Activated CD8-positive, alpha-beta T cell treated with anti-CD3 and anti-CD28 coated beads, Interleukin-2, amount 10 ng/mL, durations not matched to agents 7 days and 5 days (primary cell): ENCODE measurements at regions not wholly inside any gene's neighbourhood (a gene's known extent, or its start where the extent isn't known, plus 50 kb on each side); places are given as distances from the start of the nearest gene placed in this dataset.

ENCODE experiments used
- ATAC-seq: fragments of 150-1000 bp; cut with Tn5 transposase; one replicate; pipeline ENCODE4 v1.10.0; 2021; ENCODE audit warnings: moderate library complexity
- CTCF ChIA-PET: fragments of 350-600 bp; sonication (Branson Sonifier 250); formaldehyde crosslinking; loops from one replicate; lab custom pipeline; 2021; ENCODE audit warnings: antibody characterized with exemption; lab: Charles Lee
- POLR2A ChIA-PET: fragments of 350-600 bp; sonication (Branson Sonifier 250); formaldehyde crosslinking; loops from one replicate; lab custom pipeline; 2021; ENCODE audit warnings: antibody characterized with exemption; lab: Charles Lee
- DNase-seq: peaks from one replicate; pipeline ENCODE4 v3.0.0-alpha.2; 2020
- H3K27ac Mint-ChIP-seq: one replicate; pipeline ENCODE4 v1.8.0; 2021; ENCODE audit warnings: mild to moderate bottlenecking, mixed read lengths
- H3K27me3 Mint-ChIP-seq: one replicate; pipeline ENCODE4 v1.8.0; 2021; ENCODE audit warnings: low read depth, mixed read lengths
- H3K36me3 Mint-ChIP-seq: one replicate; pipeline ENCODE4 v1.8.0; 2021; ENCODE audit warnings: low read depth, mixed read lengths
- H3K4me1 Mint-ChIP-seq: one replicate; pipeline ENCODE4 v1.8.0; 2021; ENCODE audit warnings: low read depth, mixed read lengths
- H3K4me3 Mint-ChIP-seq: one replicate; pipeline ENCODE4 v1.8.0; 2021; ENCODE audit warnings: mild to moderate bottlenecking, mixed read lengths
- H3K9me3 Mint-ChIP-seq: one replicate; pipeline ENCODE4 v1.8.0; 2022; ENCODE audit warnings: mixed read lengths; ENCODE audit not compliant: insufficient read depth

GRCh38 chr2:16495509-16496208 lies 170.0 kb downstream of the CYRIA start:
- ATAC-seq (no peak), DNase-seq (no peak)
- H3K27me3 Mint-ChIP-seq, result no peaks in the 10 kb centered on the region
- no peaks in the 10 kb centered on the region for H3K9me3 Mint-ChIP-seq
- no peaks in the 10 kb centered on the region for H3K4me1 Mint-ChIP-seq
- H3K27ac Mint-ChIP-seq, result no peak overlapping the region
- POLR2A ChIA-PET, result no interaction called here
- H3K36me3 Mint-ChIP-seq, result no peaks in the 10 kb centered on the region
- H3K4me3 Mint-ChIP-seq, result no peak overlapping the region
- CTCF ChIA-PET, result no interaction called here

- POLR2A ChIA-PET, result no interaction called here
- ATAC-seq (no peak), DNase-seq (no peak)
- Mint-ChIP-seq H3K36me3 (no peaks in the 10 kb centered on the region), H3K4me1 (no peaks in the 10 kb centered on the region), H3K9me3 (no peaks in the 10 kb centered on the region), H3K4me3 (no peak overlapping the region), H3K27me3 (no peaks in the 10 kb centered on the region), H3K27ac (no peak overlapping the region)
- CTCF ChIA-PET, result no interaction called here
These were observed 170.7 kb downstream of the CYRIA start for GRCh38 chr2:16494836-16495508.

GRCh38 chr2:16493788-16494187 lies 171.8 kb downstream of the CYRIA start:
- H3K4me3 Mint-ChIP-seq, result no peak overlapping the region
- no peak overlapping the region for H3K27ac Mint-ChIP-seq
- H3K36me3 Mint-ChIP-seq, result no peaks in the 10 kb centered on the region
- H3K27me3 Mint-ChIP-seq, result no peaks in the 10 kb centered on the region
- no peak for DNase-seq
- CTCF ChIA-PET, result no interaction called here
- no peaks in the 10 kb centered on the region for H3K9me3 Mint-ChIP-seq
- no peaks in the 10 kb centered on the region for H3K4me1 Mint-ChIP-seq
- no peak for ATAC-seq
- POLR2A ChIA-PET, result no interaction called here

- POLR2A ChIA-PET, result no interaction called here
- CTCF ChIA-PET, result no interaction called here
- H3K27ac Mint-ChIP-seq, result no peak overlapping the region
- H3K4me1 Mint-ChIP-seq, result no peaks in the 10 kb centered on the region
- DNase-seq (no peak), ATAC-seq (no peak)
- H3K9me3 Mint-ChIP-seq, result no peaks in the 10 kb centered on the region
- no peak overlapping the region for H3K4me3 Mint-ChIP-seq
- no peaks in the 10 kb centered on the region for H3K27me3 Mint-ChIP-seq
- no peaks in the 10 kb centered on the region for H3K36me3 Mint-ChIP-seq
These were observed 177.9 kb downstream of the CYRIA start for GRCh38 chr2:16487686-16488085.

- CTCF ChIA-PET, result no interaction called here
These were observed 180.4 kb downstream of the CYRIA start for GRCh38 chr2:16485251-16485650.

GRCh38 chr2:16482460-16482859 lies 183.2 kb downstream of the CYRIA start:
- Mint-ChIP-seq H3K4me3 (no peak overlapping the region), H3K27me3 (peaks cover 3% of the 10 kb centered on the region), H3K9me3 (no peaks in the 10 kb centered on the region), H3K36me3 (no peaks in the 10 kb centered on the region), H3K27ac (no peak overlapping the region), H3K4me1 (no peaks in the 10 kb centered on the region)
- DNase-seq, result no peak
- CTCF ChIA-PET, result no interaction called here
- POLR2A ChIA-PET, result no interaction called here
- ATAC-seq, result no peak

More at GRCh38 chr2:16485251-16485650, 180.4 kb downstream of the CYRIA start:
- Mint-ChIP-seq H3K27me3 (peaks cover 3% of the 10 kb centered on the region), H3K4me1 (no peaks in the 10 kb centered on the region), H3K36me3 (no peaks in the 10 kb centered on the region), H3K9me3 (no peaks in the 10 kb centered on the region), H3K27ac (no peak overlapping the region), H3K4me3 (no peak overlapping the region)
- no peak for ATAC-seq
- POLR2A ChIA-PET, result no interaction called here
- no peak for DNase-seq

GRCh38 chr2:16481351-16481750 lies 184.3 kb downstream of the CYRIA start:
- Mint-ChIP-seq H3K27ac (no peak overlapping the region), H3K36me3 (no peaks in the 10 kb centered on the region), H3K4me3 (no peak overlapping the region), H3K9me3 (no peaks in the 10 kb centered on the region), H3K27me3 (peaks cover 3% of the 10 kb centered on the region), H3K4me1 (no peaks in the 10 kb centered on the region)
- no peak for DNase-seq
- CTCF ChIA-PET, result no interaction called here
- POLR2A ChIA-PET, result no interaction called here
- no peak for ATAC-seq

- Mint-ChIP-seq H3K9me3 (no peaks in the 10 kb centered on the region), H3K4me1 (no peaks in the 10 kb centered on the region), H3K27me3 (peaks cover 3% of the 10 kb centered on the region), H3K4me3 (no peak overlapping the region), H3K27ac (no peak overlapping the region), H3K36me3 (no peaks in the 10 kb centered on the region)
- POLR2A ChIA-PET, result no interaction called here
- no peak for ATAC-seq
- DNase-seq, result no peak
- CTCF ChIA-PET, result no interaction called here
These were observed 185.9 kb downstream of the CYRIA start for GRCh38 chr2:16479721-16480120.

GRCh38 chr2:16478434-16479210 lies 187.0 kb downstream of the CYRIA start:
- Mint-ChIP-seq H3K4me3 (no peak overlapping the region), H3K4me1 (no peaks in the 10 kb centered on the region), H3K36me3 (no peaks in the 10 kb centered on the region), H3K27ac (no peak overlapping the region), H3K27me3 (peaks cover 3% of the 10 kb centered on the region), H3K9me3 (no peaks in the 10 kb centered on the region)
- CTCF ChIA-PET, result no interaction called here
- POLR2A ChIA-PET, result no interaction called here
- ATAC-seq, result no peak
- DNase-seq, result no peak

GRCh38 chr2:16477648-16478047 lies 188.0 kb downstream of the CYRIA start:
- no peaks in the 10 kb centered on the region for H3K9me3 Mint-ChIP-seq
- ChIA-PET CTCF (no interaction called here), POLR2A (no interaction called here)
- no peaks in the 10 kb centered on the region for H3K4me1 Mint-ChIP-seq
- no peak overlapping the region for H3K27ac Mint-ChIP-seq
- no peak overlapping the region for H3K4me3 Mint-ChIP-seq
- H3K27me3 Mint-ChIP-seq, result peaks cover 3% of the 10 kb centered on the region
- DNase-seq (no peak), ATAC-seq (no peak)
- no peaks in the 10 kb centered on the region for H3K36me3 Mint-ChIP-seq

- ChIA-PET CTCF (no interaction called here), POLR2A (no interaction called here)
- peaks cover 3% of the 10 kb centered on the region for H3K27me3 Mint-ChIP-seq
- H3K27ac Mint-ChIP-seq, result no peak overlapping the region
- DNase-seq (no peak), ATAC-seq (no peak)
- H3K36me3 Mint-ChIP-seq, result no peaks in the 10 kb centered on the region
- H3K4me3 Mint-ChIP-seq, result no peak overlapping the region
- H3K4me1 Mint-ChIP-seq, result no peaks in the 10 kb centered on the region
- H3K9me3 Mint-ChIP-seq, result no peaks in the 10 kb centered on the region
These were observed 188.8 kb downstream of the CYRIA start for GRCh38 chr2:16476866-16477265.

GRCh38 chr2:16475986-16476567 lies 189.6 kb downstream of the CYRIA start:
- Mint-ChIP-seq H3K27ac (no peak overlapping the region), H3K27me3 (peaks cover 3% of the 10 kb centered on the region), H3K4me3 (no peak overlapping the region), H3K9me3 (no peaks in the 10 kb centered on the region), H3K4me1 (no peaks in the 10 kb centered on the region), H3K36me3 (no peaks in the 10 kb centered on the region)
- ChIA-PET POLR2A (no interaction called here), CTCF (no interaction called here)
- ATAC-seq (no peak), DNase-seq (no peak)
